VCaP (cell line): ENCODE measurements at regions not wholly inside any gene's neighbourhood (a gene's known extent, or its start where the extent isn't known, plus 50 kb on each side); places are given as distances from the start of the nearest gene placed in this dataset.

Source experiments
- H3K27ac ChIP-seq: fragments of 450-650 bp; 2 replicates; pipeline ENCODE4 v1.5.1; 2017
- CTCF ChIP-seq: fragments of 450-650 bp; conservative IDR thresholded peaks from 2 replicates; pipeline ENCODE4 v1.5.1; 2017; ENCODE audit warnings: mild to moderate bottlenecking, moderate library complexity

GRCh38 chr3:71998995-71999673 is 214.2 kb upstream of the PROK2 start:
- no peak for TF ChIP-seq CTCF
- no peak overlapping the region for H3K27ac ChIP-seq

GRCh38 chr3:71997066-71997653 is 212.2 kb upstream of the PROK2 start:
- H3K27ac ChIP-seq: no peak overlapping the region
- TF ChIP-seq CTCF: no peak

- TF ChIP-seq CTCF: no peak
- no peak overlapping the region for H3K27ac ChIP-seq
Measured at GRCh38 chr3:71994906-71995305, 210.0 kb upstream of the PROK2 start.

GRCh38 chr3:71994203-71994602 is 209.3 kb upstream of the PROK2 start:
- no peak overlapping the region for H3K27ac ChIP-seq
- no peak for TF ChIP-seq CTCF

- peak overlapping the region; percentile 22; the same call in 1 of the 2 replicates for H3K27ac ChIP-seq
- no peak for TF ChIP-seq CTCF
Measured at GRCh38 chr3:71991681-71992080, 206.7 kb upstream of the PROK2 start.

- H3K27ac ChIP-seq: peak overlapping the region; percentile 22; the same call in 1 of the 2 replicates
- TF ChIP-seq CTCF: no peak
Measured at GRCh38 chr3:71991046-71991445, 206.1 kb upstream of the PROK2 start.

GRCh38 chr3:71990545-71990944 is 205.6 kb upstream of the PROK2 start:
- TF ChIP-seq CTCF: no peak
- no peak overlapping the region for H3K27ac ChIP-seq
